Embryonic facial prominence (tissue), 1 donor: ENCODE measurements at regions not wholly inside any gene's neighbourhood (a gene's known extent, or its start where the extent isn't known, plus 50 kb on each side); places are given as distances from the start of the nearest gene placed in this dataset.

Source experiments
- DNase-seq: peaks from one replicate; pipeline ENCODE4 v3.0.0-alpha.2; 2016; ENCODE audit errors: extremely low spot score

DNA sequence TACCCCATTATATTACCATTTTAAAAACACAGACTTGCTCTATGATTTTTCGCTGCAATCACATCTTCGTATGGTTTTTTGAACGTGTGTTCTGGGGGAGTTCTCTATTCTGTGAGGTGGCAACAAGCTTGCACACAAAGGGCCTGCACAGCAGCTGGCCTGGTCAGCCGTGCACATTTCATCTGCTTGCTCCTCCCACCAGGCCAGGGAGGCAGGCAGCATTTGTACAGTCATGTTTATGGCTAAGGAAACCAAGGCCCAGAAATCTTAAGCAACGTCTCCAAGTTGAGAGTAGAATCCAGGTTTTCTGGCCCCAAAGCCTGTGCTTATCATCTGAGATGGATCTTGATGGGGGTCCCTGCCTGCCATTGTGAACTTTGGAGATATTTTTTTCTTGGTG lies 106.4 kb upstream of the SMIM21 start:
- no peak for DNase-seq

DNA sequence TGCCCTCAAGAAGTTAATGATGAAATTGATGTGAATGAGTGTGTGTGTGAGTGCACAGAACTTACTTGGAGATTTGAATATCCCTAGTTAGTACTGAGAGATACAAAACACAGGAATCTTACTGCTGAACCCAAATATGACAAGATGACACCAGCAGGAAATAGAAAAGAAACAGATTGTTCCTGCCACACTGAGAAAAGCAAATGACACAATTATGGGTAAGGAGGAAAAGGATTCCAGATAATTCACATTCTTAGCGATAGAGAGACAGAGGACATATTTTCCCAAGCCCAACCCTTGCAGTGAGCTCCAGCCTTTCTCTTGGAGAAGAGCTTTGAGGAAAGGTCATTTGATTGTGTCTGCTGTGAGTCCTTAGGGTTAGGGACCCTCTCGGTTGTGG lies 105.7 kb upstream of the SMIM21 start:
- no peak for DNase-seq

DNA sequence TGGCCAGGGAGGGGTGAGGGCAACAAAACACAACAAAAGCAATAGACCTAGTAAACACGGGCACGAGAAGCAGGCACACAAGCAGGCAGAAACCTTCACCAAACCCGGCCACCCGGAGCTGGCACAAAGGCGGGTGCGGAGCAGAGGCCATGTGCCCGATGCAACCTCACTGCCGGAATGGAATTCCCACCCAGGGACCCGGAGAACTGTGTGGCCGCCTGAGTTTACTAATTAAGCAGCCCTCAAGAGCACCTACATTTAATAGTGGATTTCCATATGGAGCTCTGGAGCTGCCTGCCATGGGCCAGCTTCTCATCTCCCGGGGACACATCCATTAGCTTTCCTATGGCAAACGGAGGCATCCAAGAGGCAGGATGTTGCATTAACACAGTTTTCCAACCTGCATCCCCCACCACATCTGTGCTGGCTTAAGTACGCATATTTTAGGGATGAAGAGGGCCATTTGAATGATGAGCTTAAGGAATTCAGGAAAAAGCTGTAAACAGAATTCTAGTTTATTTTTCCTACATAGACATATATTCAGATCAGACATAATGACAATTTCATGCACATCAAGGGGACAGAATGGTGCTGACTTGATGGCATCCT lies 104.5 kb upstream of the SMIM21 start:
- DNase-seq, result no peak

DNA sequence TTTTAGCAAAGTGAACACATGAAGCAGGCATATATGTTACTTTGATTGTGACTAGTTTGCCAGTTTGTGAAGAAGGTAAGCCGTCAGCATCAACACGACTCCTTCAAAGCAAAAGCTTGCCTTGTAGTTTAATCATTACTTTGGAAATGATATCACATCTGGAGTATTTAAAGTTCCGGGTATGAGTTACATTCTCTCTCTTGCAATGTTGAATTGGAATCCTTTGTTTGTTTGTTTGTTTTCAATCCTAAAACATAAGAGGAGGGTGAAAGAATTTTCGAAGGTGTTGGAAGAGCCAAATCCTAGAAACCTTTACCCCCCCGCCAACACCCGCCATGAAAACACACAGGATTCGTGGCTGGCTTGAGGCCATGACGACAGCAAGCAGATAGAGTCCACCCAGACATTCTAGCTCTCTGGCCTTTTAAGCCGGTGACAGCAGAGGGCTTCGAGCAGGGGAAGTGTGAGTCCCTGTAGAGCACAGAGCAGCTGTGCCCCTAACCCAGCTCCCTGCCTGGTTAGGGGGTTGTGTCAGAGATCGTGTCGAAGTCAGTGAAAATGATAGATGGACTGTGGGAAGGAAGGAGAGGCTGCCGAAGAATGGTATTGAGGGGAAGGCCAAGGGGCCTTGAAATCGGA lies 103.8 kb upstream of the SMIM21 start:
- DNase-seq, result no peak

DNA sequence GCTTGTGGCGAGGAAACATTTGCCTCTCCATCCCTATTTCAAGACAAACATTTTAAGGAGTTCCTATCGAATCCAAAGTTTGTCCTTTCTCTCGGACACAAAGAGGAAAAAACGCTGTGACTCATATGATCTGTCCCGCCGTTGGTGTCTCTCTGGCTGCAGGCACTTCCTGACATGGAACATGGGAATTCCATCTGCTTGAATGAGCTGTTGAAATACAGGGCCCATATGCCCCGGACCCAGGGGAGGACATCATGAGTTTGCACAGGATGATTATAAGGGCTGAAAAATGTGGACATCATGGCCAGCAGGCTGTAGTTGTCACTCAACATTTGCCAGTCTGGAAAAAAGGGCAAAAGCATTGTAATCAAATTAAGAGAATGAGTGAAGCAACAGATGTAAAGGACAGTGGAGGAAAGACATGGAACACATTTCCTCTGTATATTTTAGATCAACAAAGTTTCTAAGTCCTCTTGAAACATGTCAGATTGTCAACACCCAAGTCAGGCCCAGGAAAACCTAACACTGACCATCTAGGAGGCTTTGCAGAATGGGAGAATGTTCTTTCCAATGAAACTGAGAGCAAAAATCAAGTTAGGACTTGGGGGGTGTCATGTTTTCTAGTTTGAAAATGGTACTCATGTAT lies 103.2 kb upstream of the SMIM21 start:
- DNase-seq, result no peak

DNA sequence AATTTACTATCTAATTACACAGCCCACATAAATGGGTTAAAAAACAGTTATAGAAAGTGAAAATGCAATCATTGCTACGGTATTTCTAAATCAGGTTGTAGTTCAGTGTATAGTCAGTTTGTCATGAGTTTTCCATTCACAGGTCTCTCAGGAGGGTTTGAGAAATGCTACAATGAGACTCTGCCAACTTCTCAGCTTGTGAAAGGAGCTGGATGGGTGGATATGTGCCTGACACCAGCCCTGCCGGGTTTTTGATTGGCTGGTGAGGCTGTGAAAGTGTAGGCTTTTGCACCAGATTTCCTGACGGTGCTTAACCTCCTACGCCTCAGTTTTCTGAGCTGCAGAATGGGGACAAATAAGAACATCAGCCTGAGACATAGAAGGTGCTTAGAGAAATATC lies 102.6 kb upstream of the SMIM21 start:
- DNase-seq, result no peak

DNA sequence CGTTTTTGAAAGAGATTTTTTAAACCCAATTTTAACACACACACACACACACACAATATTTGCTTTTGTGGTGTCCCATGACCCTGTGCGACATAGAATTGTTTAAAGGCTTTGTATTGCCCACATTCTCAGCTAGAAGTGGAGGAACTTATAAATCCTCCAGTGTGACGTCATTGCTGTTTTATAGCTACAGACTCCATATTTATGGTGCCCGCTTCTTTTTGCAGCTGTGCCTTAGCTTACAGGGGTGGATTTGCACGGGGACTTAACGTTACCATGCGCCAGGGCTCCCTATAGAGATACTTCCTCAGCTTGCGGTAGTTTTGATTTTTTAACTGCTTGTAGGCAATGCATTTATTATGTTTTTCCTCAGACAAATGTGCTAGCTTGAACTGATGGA lies 101.9 kb upstream of the SMIM21 start:
- DNase-seq, result no peak

DNA sequence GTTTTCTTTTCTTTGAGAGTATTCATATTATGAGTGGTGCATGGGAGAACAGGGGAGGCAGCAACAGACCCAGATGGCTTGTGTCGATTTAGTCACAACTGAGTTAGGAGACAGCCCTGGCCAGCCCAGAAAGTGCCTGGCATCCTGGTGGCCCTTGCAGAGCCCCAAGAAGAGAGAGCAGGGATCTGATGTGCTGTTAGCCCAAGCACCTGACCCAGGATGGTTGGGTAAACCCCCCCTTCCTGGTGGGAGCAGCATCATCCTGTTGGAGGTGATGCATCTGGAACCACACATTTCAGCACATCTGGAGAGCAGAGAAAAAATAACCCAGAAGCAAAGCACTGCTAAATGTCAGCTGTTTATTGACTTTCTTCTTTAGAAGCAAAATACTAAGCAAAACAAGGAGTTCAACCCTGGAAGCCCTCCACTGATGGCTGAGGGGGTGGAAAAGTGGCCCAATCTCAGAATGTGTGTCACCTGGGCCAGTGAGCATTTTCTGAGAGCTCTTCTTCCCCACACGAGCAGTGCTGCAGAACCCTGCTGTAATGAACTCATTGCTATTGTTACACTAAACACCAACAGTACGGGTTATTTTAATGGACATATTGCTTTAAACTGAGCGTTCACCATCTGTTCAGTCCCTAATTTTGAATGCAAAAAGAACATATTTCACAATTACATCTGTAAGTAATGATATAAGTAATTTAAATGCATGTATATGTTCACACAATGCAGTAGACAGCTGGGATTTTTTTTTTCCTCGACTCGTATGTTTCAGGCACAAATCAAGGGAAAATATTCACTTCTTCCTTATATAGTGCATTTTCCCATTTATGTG lies 100.6 kb upstream of the SMIM21 start:
- no peak for DNase-seq

DNA sequence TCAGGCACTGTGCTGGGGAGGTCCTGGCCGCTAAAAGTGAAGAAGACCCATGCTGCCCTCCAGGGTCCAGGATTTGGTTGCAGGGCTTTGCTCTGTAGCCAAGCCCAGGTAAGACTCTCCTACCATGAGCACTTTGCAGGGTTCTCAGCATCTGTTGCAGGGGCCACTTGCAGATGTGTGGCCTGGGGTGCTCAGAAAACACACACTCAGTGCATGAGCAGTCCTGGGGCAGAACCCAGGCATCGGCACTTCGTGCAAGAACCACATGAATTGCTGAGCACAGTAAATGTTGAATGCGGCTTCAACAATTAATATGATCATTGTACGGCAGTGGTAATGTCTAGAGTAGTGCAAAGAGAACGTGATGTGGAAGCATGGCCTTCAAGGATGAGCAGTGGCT lies 98.5 kb upstream of the SMIM21 start:
- DNase-seq, result no peak

DNA sequence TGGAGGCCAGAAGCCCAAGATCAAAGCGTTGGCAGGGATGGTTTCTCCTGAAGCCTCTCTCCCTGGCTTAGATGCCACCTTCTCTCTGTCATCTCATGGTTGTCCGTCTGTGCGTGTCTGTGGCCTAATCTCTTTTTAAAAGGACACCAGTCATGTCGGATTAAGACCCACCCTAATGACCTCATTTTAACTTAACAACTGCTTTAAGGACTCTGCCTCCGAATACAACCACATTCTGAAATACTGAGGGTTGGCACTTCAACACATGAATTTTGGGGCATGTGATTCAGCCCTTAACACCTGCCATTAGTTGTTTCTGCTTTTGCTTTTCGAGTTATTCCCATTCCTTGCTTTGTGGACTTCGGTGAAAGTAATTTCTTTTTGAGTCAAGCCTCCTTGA lies 97.8 kb upstream of the SMIM21 start:
- no peak for DNase-seq

DNA sequence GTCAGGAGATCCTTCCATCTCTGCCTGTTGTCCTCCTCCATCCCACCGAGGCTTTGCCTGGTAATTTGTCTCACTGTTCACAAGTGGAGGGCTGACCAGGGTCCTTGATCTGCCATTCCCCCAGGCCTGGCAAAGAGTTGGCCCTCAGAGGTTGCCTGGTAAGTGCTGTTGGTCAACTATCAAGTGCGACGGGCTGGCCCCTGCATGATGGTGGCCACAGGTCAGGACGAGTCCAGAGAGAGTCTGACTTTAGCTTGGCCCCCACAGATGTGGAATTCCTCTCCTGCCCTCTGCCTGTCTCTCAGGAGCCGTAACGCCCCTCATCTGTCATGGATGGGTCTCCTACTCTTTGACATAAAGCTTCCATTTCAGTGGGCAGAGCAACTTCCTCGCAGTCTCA lies 97.3 kb upstream of the SMIM21 start:
- DNase-seq, result no peak

DNA sequence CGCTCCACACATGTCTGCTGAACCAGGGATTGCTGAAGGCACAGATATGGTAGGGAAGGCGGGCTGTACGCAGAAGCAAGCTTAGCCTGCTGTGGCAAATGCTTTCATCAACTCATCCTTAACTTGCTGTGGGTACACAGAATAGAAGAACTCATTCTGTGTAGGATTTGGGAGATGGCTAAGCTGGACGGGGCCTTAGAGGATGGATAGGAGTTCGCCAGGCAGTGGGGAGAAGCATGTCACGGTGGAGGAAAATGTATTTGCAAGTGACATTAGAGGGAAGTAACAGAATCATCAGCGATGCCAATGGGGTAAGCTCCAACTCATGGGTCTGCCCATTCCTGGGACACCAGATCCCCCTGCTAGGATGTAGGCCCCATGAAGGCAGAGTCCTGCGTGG lies 96.7 kb upstream of the SMIM21 start:
- DNase-seq, result no peak

DNA sequence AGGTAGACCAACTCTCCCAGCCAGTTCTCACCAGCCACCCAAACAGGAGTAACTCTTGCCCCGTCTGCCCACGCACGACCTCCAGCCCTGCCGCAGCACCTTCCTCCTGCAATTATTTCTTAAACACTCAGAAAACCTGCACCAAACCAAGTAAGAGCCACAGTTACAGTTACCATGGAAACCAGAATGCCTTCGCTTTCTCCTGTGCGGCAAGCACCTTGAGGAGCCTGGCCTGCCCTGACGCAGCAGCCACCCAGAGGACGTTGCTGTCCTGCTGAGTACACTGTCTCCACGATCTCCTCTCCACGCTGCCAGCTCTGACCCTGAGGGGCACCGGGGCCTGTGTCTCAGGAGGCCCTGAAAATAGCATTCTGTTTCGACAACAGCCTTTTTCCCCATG lies 94.3 kb upstream of the SMIM21 start:
- DNase-seq, result no peak

DNA sequence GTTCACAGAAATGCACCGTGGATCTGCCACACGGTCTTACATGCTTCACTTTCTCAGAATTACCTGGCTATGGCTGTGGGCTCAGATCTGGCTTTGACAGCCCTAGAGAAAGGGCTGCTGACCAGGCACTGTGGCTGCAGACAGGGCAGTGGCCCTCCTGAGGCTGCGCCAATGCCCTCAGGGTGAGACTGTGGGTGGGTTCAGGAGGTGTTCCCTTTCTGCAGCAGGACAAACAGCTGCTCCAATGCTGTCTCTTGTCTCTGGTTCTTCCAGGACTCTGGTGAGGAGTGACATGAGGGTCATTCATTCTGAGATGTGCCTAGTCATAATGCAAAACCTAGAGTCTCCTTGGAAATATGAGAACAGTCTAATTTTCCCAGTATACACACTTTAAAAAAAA lies 90.5 kb upstream of the SMIM21 start:
- DNase-seq, result no peak

DNA sequence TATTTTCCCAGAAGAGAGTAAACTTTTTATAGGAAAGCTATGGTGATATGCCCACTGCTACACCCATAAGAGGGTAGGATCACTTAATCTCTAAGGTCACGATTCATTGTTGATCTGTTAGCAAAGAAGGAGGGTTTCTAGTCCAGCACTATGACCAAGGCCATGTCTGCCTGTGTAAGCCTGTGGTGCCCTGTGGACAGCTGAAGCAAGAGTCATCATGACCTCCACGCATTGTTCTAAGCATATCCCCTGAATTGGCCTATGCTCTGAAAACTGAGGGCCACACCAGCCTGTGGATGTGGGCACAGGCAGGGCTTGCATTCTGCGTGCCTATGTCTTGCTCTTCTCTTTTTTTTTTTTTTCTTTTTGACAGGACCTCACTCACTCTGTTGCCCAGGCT lies 89.8 kb upstream of the SMIM21 start:
- DNase-seq, result no peak

DNA sequence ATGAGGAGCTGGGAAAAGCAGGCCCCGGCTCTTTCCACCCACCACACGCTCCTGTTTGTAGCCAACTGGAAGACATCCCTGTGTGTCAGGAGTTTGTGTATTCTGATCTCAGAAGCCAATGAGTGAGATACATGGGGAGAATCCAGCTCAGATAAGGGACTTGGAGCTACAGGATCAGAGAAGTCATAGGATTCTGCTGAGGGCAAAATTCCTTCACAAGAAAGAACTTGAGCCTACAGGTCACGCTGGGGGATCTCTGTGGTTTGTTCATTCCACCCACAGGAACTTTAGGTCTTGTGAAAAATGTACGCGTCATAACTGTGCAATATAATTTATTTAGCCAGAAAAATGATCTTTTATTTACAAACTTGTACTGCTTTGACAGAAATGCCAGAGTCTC lies 80.1 kb upstream of the SMIM21 start:
- DNase-seq, result no peak

DNA sequence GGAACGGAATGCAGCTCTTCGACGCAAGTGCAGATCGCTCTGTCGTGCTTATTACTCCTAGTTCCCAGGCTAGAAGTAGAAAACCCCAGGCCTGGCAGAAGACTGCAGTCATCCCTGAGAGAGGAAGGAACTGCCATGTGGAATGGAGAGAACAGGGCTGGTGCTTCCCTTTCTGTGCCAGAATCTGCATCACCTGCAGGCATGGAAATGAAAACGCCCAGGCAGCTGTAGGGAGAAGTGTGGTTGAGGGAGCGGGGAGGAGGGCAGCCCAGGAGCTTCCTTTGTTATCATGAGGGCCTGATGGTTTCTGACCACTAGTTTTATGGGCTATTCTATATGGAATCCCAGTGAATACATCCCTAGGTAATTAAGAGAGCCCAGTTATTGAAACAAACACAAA lies 79.4 kb upstream of the SMIM21 start:
- DNase-seq, result no peak

DNA sequence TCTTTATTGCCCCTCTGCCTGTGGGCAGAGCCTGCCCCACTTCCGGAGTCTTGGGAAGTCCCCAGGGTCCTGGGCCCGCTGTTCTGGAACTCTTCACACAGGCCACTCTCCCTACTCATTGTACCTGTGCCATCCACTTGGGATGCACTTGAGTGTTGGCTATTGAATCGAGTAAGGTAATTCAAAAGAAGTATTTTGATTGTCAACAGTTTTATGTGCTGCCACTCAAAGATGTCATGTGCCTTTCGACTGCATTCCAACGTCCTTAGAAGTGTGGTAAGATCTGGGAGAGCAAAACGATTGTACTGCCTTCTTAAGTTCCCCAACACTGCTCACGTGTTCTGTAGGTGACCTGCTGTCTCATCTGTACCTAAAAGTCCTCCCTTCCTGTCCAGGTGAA lies 77.0 kb upstream of the SMIM21 start:
- DNase-seq, result no peak

DNA sequence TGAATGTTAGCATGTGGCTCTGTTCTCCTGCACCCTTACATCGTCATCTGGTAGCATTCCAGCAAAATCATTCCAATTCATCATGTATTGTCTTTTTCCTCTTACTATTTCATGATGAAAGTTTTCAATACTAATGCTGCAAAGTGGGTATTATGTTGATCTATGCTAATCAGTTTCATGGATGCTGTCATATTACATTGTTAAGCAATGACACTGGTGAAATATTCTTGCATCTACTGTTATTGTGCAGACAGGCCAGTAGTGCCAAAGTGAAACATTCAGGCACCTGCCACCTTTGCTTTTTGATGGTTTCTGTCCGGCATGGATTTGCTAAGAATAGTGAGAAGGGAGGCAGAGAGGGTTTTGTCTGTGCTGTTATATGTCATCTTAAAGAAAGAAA lies 76.1 kb upstream of the SMIM21 start:
- DNase-seq, result no peak

DNA sequence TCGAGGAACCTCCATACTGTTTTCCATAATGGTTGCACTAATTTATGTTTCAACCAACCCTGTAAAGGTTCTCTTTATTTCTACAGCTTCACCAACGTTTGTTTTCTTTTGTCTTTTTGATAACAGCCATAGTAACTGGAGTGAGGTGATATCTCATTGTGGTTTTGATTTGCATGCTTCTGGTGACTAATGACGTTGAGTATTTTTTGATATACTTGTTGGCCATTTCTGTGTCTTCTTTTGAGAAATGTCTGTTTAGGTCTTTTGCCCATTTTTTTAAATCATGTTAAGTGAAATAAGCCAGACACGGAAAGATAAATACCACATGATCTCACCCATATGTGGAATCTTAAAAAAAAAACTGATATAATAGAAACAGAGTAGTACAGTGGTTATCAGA lies 74.8 kb upstream of the SMIM21 start:
- DNase-seq, result no peak

DNA sequence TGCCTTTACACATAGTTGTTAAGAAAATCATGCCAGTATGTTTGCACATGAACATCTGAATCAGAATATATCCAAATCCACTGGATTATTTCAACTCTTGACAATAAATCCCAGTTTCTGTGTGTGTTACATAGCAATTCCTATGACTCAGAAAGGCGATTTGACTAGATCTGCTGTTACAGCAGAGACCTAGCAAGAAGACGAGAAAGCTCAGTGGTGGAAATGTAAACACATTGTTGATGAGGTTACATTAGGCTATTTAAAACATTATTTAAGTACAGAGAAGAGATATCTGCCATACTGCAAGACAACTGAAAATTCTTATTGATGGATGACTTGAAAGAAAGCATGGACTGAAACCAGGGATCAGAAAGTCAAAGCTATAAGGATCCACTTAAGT lies 73.0 kb upstream of the SMIM21 start:
- no peak for DNase-seq

DNA sequence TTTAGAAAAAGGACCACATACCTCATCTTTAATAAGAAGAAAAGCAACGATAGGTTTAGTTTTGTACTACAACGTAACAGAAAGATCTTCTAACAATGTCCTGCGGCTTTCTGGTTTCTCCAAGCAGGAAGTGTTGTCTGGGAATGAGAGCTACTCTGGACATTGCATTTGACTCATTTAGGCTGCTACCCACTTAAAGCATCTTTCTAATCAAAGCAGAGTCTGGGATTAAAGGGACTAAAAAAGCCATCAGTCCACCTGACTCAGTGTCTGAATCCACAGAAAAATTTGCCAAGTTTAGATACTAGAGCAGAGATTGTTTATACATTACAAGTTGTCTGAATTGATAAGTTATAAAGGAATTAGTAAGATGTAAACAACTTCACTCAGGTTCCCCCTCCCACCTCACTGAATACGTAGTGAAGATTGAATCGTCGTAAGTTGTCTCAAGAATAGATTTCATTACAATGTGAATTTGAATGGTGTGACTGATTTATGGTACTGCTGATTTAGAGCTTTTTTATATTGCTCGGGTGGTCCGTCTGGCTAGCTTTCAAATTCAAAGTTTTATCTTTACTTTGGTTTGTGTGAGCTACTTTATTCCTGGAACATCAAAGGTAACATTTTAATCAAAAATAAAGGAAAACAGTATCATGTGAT lies 70.2 kb upstream of the SMIM21 start:
- DNase-seq, result no peak
